Ovary (tissue), 3 donors: ENCODE measurements at regions not wholly inside any gene's neighbourhood (a gene's known extent, or its start where the extent isn't known, plus 50 kb on each side); places are given as distances from the start of the nearest gene placed in this dataset.
"Not testable (repeated sequence)": the region's sequence is repeated elsewhere in the genome, so short reads cannot be mapped to it uniquely, and the experiment has no call there.

ENCODE experiments used
- CTCF ChIP-seq, 3 donors: fragments of 450-650 bp in 2 of 3; fragments of 200-600 bp in 1 of 3; IDR thresholded peaks; one replicate each; pipeline versions ENCODE4 v1.5.1 to v1.8.0; 2016 to 2022; ENCODE audit warnings: antibody characterized with exemption in 3 of 3, mild to moderate bottlenecking in 1 of 3
- POLR2A ChIP-seq: fragments of 450-650 bp; IDR thresholded peaks from one replicate; pipeline ENCODE4 v1.6.1; 2017; ENCODE audit warnings: antibody characterized with exemption, mild to moderate bottlenecking, moderate library complexity
- donor health status: DM: no; HTN: no; CAD: no.

DNA sequence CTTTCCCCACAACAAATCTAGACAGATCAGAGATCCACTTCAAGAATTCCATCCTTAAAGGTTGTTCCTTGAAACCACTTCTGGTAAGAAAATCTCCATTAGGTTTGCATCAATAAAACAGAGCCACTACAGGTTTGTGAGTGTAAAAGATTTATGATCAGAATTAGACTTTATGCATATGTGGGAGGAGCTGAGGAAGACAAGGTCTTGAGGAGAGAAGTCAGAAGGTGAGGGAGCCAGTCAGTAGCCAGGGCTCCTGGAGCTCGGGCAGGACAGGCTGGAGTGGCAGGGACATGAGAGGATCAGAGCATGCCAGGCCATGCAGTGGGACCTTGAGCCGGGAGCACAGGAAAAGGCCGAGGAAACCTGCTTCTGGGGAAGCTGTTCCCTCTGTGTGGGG is 240.0 kb upstream of the PRSS1 start:
- TF ChIP-seq CTCF (IDR thresholded peaks at IDR 0.05); POLR2A: not testable (repeated sequence)
